Uterus (tissue), 3 donors: ENCODE measurements at regions not wholly inside any gene's neighbourhood (a gene's known extent, or its start where the extent isn't known, plus 50 kb on each side); places are given as distances from the start of the nearest gene placed in this dataset.

Experiments used
- DNase-seq, 2 donors: peaks; one replicate each; pipeline ENCODE4 v3.0.0-alpha.2; 2019 to 2020
- H3K27ac ChIP-seq, 2 donors: fragments of 200-600 bp; sonication (generic); 1 replicate in 1 of 2; 2 replicates in 1 of 2; pipeline ENCODE4 v1.5.1; 2016 to 2018
- H3K27me3 ChIP-seq, 2 donors: fragments of 200-600 bp; sonication (generic); one replicate each; pipeline ENCODE4 v1.5.1; 2018 to 2019; ENCODE audit warnings: control low read depth in 1 of 2
- H3K36me3 ChIP-seq, 2 donors: fragments of 200-600 bp; sonication (generic); one replicate each; pipeline ENCODE4 v1.5.1; 2019; ENCODE audit warnings: control low read depth in 1 of 2
- H3K4me1 ChIP-seq, 2 donors: fragments of 200-600 bp; sonication (generic); one replicate each; pipeline ENCODE4 v1.5.1; 2018 to 2019; ENCODE audit warnings: control low read depth in 1 of 2
- H3K4me3 ChIP-seq, 2 donors: fragments of 200-600 bp; sonication (generic); 1 replicate in 1 of 2; 2 replicates in 1 of 2; pipeline ENCODE4 v1.5.1; 2018 to 2019; ENCODE audit warnings: mild to moderate bottlenecking in 1 of 2
- H3K9me3 ChIP-seq, 2 donors: fragments of 200-600 bp; sonication (generic); one replicate each; pipeline ENCODE4 v1.5.1; 2019; ENCODE audit warnings: control low read depth in 1 of 2
- POLR2A ChIP-seq, 2 donors: fragments of 450-650 bp; IDR thresholded peaks; one replicate each; pipeline ENCODE4 v1.6.1; 2016; ENCODE audit warnings: antibody characterized with exemption in 2 of 2, mild to moderate bottlenecking in 1 of 2, moderate library complexity in 1 of 2
- intact Hi-C: fragments of 100-400 bp; cut with DNase I; formaldehyde crosslinking; loops from one replicate; pipeline ENCODE4 v1.15.1; 2023; ENCODE audit warnings: low total_unique reads
- TF ChIP-seq, protein P1 (sequence below), 4 experiments: fragments of 200-600 bp in 2 of 4; fragments of 450-650 bp in 2 of 4; sonication (generic) in 2 of 4; IDR thresholded peaks; one replicate each; pipeline ENCODE4 v1.5.1; 2016 to 2019; ENCODE audit warnings: antibody characterized with exemption in 4 of 4, mild to moderate bottlenecking in 2 of 4, moderate library complexity in 1 of 4
- donor health status: DM: yes; HTN: yes; CAD: no.

DNA sequence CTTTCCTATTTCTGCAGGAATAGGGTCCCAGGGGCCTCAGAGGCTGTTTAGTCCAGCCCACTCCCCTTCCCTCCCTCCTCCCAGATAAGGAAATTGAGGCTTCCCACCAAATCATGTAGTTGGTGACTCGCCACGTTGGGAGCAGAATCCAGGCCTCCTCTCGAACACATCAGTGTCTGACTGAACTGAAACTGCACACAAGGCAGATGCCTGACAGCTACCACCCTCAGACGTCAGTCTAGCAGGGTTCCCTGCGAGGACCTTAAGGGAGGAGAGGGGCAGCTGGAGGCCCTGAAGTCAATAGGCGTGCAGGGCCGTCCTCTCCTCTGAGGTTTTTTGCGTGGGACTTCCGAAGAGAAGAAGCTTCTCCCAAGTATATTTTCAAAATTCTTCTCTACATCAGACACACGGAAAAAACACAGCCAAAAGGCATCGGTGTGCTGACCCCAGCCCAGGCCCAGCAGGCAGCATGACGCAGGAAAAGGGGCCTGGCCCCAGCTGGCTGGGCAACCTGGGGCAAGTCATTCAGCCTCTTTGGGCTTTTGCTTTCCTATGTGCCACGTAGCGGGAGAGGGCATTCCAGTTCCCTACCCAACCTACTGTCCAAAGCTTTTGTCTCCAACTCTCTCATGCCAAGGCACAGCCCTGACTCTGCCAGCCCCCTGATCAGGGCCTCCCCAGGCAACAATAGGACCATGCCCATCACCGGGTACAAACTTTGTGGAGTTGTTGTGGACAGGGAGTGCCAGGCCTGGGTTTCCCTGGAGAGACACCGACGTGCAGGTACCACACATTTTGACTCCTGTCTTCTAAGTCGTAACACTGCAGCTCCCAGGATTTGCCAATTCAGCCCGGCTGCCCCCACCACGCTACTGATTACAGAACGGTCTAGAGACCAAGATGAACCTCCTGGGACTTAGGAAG lies 283.1 kb downstream of the XXYLT1 start:
- DNase-seq, result no peak
- Histone ChIP-seq H3K4me3 (no peak overlapping the region), H3K27me3 (no peaks in the 10 kb centered on the region), H3K36me3 (no peaks in the 10 kb centered on the region), H3K27ac (no peak overlapping the region), H3K9me3 (no peaks in the 10 kb centered on the region), H3K4me1 (no peaks in the 10 kb centered on the region)
- no peak for TF ChIP-seq POLR2A (IDR thresholded peaks at IDR 0.05)
- TF ChIP-seq, protein P1, sequence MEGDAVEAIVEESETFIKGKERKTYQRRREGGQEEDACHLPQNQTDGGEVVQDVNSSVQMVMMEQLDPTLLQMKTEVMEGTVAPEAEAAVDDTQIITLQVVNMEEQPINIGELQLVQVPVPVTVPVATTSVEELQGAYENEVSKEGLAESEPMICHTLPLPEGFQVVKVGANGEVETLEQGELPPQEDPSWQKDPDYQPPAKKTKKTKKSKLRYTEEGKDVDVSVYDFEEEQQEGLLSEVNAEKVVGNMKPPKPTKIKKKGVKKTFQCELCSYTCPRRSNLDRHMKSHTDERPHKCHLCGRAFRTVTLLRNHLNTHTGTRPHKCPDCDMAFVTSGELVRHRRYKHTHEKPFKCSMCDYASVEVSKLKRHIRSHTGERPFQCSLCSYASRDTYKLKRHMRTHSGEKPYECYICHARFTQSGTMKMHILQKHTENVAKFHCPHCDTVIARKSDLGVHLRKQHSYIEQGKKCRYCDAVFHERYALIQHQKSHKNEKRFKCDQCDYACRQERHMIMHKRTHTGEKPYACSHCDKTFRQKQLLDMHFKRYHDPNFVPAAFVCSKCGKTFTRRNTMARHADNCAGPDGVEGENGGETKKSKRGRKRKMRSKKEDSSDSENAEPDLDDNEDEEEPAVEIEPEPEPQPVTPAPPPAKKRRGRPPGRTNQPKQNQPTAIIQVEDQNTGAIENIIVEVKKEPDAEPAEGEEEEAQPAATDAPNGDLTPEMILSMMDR (IDR thresholded peaks at IDR 0.05), result no peak
- intact Hi-C loops, result no loop called here

DNA sequence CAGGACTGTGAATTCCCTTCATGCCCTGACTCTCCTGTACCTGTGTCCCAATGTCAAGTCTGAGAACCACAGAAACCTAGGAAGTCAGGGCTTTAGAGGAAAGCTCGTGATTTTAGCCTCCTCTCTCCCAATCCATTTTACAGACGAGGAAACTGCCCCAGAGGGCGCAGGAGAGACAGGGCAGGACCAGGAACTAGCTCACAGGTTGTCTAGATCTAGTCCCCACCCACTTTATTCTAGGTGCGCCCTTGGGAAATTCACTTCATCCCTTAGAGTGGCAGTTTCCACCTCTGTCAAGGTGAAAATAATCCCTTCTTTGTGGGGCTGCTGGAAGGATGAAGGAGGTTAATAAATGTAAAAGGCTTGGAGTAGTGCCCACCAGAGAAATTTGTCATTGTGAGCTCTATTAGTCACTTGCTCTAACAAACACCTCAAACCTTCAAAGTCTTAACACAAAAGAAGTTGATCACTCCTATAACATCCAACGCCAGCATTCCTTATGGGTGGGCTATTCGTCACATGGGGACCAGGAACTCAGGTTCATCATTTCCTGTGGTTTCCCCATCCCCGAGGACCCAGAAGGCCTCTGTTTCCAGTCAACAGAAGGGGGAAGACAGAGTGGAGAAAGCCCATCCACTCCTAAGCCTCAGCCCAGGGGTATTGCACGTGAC lies 282.3 kb downstream of the XXYLT1 start:
- Histone ChIP-seq H3K27me3 (no peaks in the 10 kb centered on the region), H3K4me1 (no peaks in the 10 kb centered on the region), H3K9me3 (no peaks in the 10 kb centered on the region), H3K36me3 (no peaks in the 10 kb centered on the region), H3K4me3 (no peak overlapping the region), H3K27ac (no peak overlapping the region)
- intact Hi-C loops, result no loop called here
- DNase-seq, result no peak
- TF ChIP-seq, protein P1 (IDR thresholded peaks at IDR 0.05), result no peak

DNA sequence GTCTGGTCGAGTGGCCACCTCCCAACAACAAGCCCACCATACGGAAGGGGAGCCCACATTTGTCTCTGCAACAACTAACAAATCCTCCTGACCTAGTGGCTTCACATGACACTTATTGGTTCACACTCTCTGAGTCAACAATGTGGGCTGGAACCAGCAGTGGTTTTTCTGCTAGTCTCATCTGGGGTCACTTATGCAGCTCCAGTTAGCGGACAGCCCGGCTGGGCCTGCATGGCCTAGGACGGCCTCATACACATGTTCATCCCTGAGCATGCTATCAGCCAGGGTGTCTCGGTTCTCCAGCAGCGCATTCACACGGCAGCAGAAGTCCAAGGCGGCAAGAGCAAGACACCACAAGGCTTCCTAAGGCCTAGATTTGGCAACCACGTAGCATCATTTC lies 281.7 kb downstream of the XXYLT1 start:
- DNase-seq, result no peak
- Histone ChIP-seq H3K27me3 (no peaks in the 10 kb centered on the region), H3K4me1 (no peaks in the 10 kb centered on the region), H3K9me3 (no peaks in the 10 kb centered on the region), H3K27ac (no peak overlapping the region), H3K36me3 (no peaks in the 10 kb centered on the region), H3K4me3 (no peak overlapping the region)
- intact Hi-C loops, result no loop called here
- TF ChIP-seq POLR2A (IDR thresholded peaks at IDR 0.05), result no peak
- TF ChIP-seq, protein P1 (IDR thresholded peaks at IDR 0.05), result no peak

DNA sequence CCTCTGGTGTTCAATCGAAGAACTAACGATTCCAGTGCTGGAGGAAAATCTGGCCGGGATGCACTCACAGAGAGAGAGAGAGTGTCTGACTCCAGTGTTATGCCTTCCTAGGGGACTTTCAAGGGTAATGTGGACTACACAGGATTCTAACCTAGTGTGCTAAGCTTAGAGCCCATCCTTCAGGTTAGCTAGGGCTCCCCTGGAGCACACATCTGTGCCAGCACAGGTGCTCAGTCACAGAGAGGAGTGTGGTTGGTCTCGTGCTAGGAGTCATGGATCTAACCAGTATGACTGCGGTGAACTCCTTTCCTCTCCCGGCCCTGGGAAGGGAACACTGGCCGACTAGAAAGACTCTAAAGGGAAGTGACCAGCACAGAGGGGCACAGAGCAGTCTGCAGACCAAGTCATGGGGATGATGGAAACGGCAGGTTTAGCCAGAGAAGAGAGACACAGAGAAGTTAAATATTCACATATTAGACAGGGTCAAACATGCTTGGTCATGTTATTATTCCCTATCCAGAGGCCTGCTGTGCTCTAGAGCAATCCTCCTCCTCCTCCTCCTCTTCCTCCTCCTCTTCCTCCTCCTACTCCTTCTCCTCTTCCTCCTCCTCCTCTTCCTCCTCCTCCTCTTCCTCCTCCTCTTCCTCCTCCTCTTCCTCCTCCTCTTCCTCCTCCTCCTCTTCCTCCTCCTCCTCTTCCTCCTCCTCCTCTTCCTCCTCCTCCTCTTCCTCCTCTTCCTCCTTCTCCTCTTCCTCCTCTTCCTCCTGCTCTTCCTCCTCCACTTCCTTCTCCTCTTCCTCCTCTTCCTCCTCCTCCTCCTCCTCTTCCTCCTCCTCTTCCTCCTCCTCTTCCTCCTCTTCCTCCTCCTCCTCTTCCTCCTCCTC lies 280.3 kb downstream of the XXYLT1 start:
- intact Hi-C loops, result no loop called here
- Histone ChIP-seq H3K27ac (no peak overlapping the region), H3K36me3 (no peaks in the 10 kb centered on the region), H3K4me1 (no peaks in the 10 kb centered on the region), H3K4me3 (no peak overlapping the region), H3K27me3 (no peaks in the 10 kb centered on the region), H3K9me3 (no peaks in the 10 kb centered on the region)
- DNase-seq, result no peak
- TF ChIP-seq, protein P1 (IDR thresholded peaks at IDR 0.05), result no peak
- TF ChIP-seq POLR2A (IDR thresholded peaks at IDR 0.05), result no peak
